HCT116 (cell line): ENCODE measurements at regions not wholly inside any gene's neighbourhood (a gene's known extent, or its start where the extent isn't known, plus 50 kb on each side); places are given as distances from the start of the nearest gene placed in this dataset.

ENCODE experiments used
- ATAC-seq: fragments of 200-7000 bp; cut with Tn5 transposase; 2 replicates; pipeline ENCODE4 v1.9.1; 2020; ENCODE audit warnings: mild to moderate bottlenecking, moderate library complexity
- BruUV-seq: library from RNA; stranded (reverse); fragments of 400-500 nt; replicated peaks from 2 replicates; lab custom pipeline; 2021; lab: Mats Ljungman, UMichigan
- CTCF ChIA-PET: fragments of 300-600 bp; sonication (Branson Sonifier 250); formaldehyde crosslinking; loops from one replicate; lab custom pipeline; 2021; ENCODE audit warnings: antibody characterized with exemption; lab: Charles Lee
- POLR2A ChIA-PET: fragments of 300-600, 350-600 bp; sonication (Branson Sonifier 250); formaldehyde crosslinking; loops from one replicate; lab custom pipeline; 2021; ENCODE audit warnings: antibody characterized with exemption; lab: Charles Lee
- RAD21 ChIA-PET, 2 experiments: fragments of 300-600 bp; sonication (Branson Sonifier 250); formaldehyde crosslinking; loops; one replicate each; lab custom pipeline; 2023; ENCODE audit warnings: low total read pairs in 2 of 2; ENCODE audit not compliant: uncharacterized antibody in 2 of 2, unreplicated experiment in 2 of 2, low non-redundant PET in 1 of 2; lab: Charles Lee
- DNase-seq: peaks from one replicate; pipeline ENCODE4 v3.0.0-alpha.2; 2010; ENCODE audit warnings: low read depth, low spot score
- H2AFZ ChIP-seq: fragments of 200-600 bp; shearing (Covaris generic), sonication (generic); 2 replicates; pipeline ENCODE4 v1.6.1; 2017; ENCODE audit warnings: low read depth, mixed run types, mixed read lengths, antibody characterized with exemption, low read length; ENCODE audit not compliant: poor library complexity, severe bottlenecking
- H3K27ac ChIP-seq: 2 replicates; pipeline ENCODE4 v1.5.1; 2012; ENCODE audit warnings: low read depth, low read length
- H3K27me3 ChIP-seq: fragments of 200-600 bp; sonication (generic); 2 replicates; pipeline ENCODE4 v1.6.1; 2016; ENCODE audit warnings: mixed run types, low read length, mixed read lengths; ENCODE audit not compliant: insufficient read depth
- H3K36me3 ChIP-seq, 2 experiments: fragments of 200-500 bp in 1 of 2; fragments of 200-600 bp in 1 of 2; sonication (Bioruptor generic) in 1 of 2; sonication (generic) in 1 of 2; 2 replicates each; pipeline versions ENCODE4 v1.5.1 to v1.6.1; 2014 to 2016; ENCODE audit warnings: low read length in 2 of 2, inconsistent platforms in 1 of 2, mixed read lengths in 1 of 2, mixed run types in 1 of 2; ENCODE audit not compliant: insufficient read depth in 2 of 2, control insufficient read depth in 1 of 2
- H3K4me1 ChIP-seq, 2 experiments: fragments of 200-600 bp in 1 of 2; sonication (generic) in 1 of 2; 2 replicates each; pipeline versions ENCODE4 v1.5.1 to v1.6.1; 2012 to 2017; ENCODE audit warnings: low read length in 2 of 2, inconsistent platforms in 1 of 2, mild to moderate bottlenecking in 1 of 2, mixed read lengths in 1 of 2, mixed run types in 1 of 2, moderate library complexity in 1 of 2; ENCODE audit not compliant: insufficient read depth in 2 of 2, control insufficient read depth in 1 of 2
- H3K4me2 ChIP-seq: fragments of 200-600 bp; sonication (generic); 2 replicates; pipeline ENCODE4 v1.6.1; 2017; ENCODE audit warnings: mixed run types, low read length, mixed read lengths
- H3K4me3 ChIP-seq, 2 experiments: fragments of 200-600 bp in 1 of 2; sonication (generic) in 1 of 2; replicated peaks in 1 of 2; 2 replicates each; pipeline ENCODE4 v1.5.1; 2011 to 2016; ENCODE audit warnings: low read length in 2 of 2, control low read depth in 1 of 2, low read depth in 1 of 2, mild to moderate bottlenecking in 1 of 2, mixed read lengths in 1 of 2, mixed run types in 1 of 2
- H3K79me2 ChIP-seq: fragments of 200-600 bp; sonication (generic); 2 replicates; pipeline ENCODE4 v1.6.1; 2017; ENCODE audit warnings: mild to moderate bottlenecking, mixed run types, low read length, moderate library complexity, mixed read lengths; ENCODE audit not compliant: insufficient read depth
- H3K9ac ChIP-seq: fragments of 200-600 bp; sonication (generic); 2 replicates; pipeline ENCODE4 v1.6.1; 2016; ENCODE audit warnings: low read length, mixed read lengths
- H3K9me2 ChIP-seq: fragments of 200-600 bp; sonication (generic), shearing (Covaris generic); 2 replicates; pipeline ENCODE4 v1.6.1; 2017; ENCODE audit warnings: mixed run types, mild to moderate bottlenecking, moderate library complexity; ENCODE audit not compliant: insufficient read depth
- H3K9me3 ChIP-seq, 2 experiments: fragments of 200-500 bp in 1 of 2; fragments of 200-600 bp in 1 of 2; sonication (Bioruptor generic) in 1 of 2; sonication (generic) in 1 of 2; 2 replicates each; pipeline ENCODE4 v1.6.1; 2014 to 2017; ENCODE audit warnings: low read length in 2 of 2, mixed read lengths in 2 of 2, inconsistent platforms in 1 of 2, low read depth in 1 of 2, mild to moderate bottlenecking in 1 of 2, mixed run types in 1 of 2, moderate library complexity in 1 of 2; ENCODE audit not compliant: control insufficient read depth in 1 of 2, insufficient read depth in 1 of 2
- H4K20me1 ChIP-seq: fragments of 200-600 bp; sonication (generic), shearing (Covaris generic); 2 replicates; pipeline ENCODE4 v1.6.1; 2017; ENCODE audit warnings: mixed run types, mild to moderate bottlenecking, moderate library complexity; ENCODE audit not compliant: insufficient read depth
- ATF3 ChIP-seq: IDR thresholded peaks from 2 replicates; pipeline ENCODE4 v1.6.1; 2012
- ELF1 ChIP-seq: IDR thresholded peaks from 2 replicates; pipeline ENCODE4 v1.6.1; 2012; ENCODE audit warnings: low read depth, borderline replicate concordance
- EZH2 ChIP-seq: fragments of 200-600 bp; sonication (generic); IDR thresholded peaks from 2 replicates; pipeline ENCODE4 v1.6.1; 2017; ENCODE audit warnings: antibody characterized with exemption, mixed run types
- REST ChIP-seq: IDR thresholded peaks from 2 replicates; pipeline ENCODE4 v1.6.1; 2012; ENCODE audit warnings: low read depth
- YY1 ChIP-seq: IDR thresholded peaks from 2 replicates; pipeline ENCODE4 v1.6.1; 2011; ENCODE audit warnings: low read length, low read depth, moderate library complexity, mild to moderate bottlenecking; ENCODE audit not compliant: insufficient replicate concordance; ENCODE audit errors: extremely low read depth
- intact Hi-C: fragments of 100-400 bp; cut with micrococcal nuclease; formaldehyde crosslinking; loops from 2 replicates; pipeline ENCODE4 v1.10.0; 2022

GRCh38 chr5:179427676-179428056, 82.4 kb upstream of the ADAMTS2 start:
- CTCF ChIA-PET = no interaction called here
- H3K4me3 ChIP-seq = no peak overlapping the region

More at GRCh38 chr5:179427676-179428056, 82.4 kb upstream of the ADAMTS2 start:
- TF ChIP-seq EZH2 (no peak), ATF3 (no peak), ELF1 (no peak), YY1 (no peak), REST (no peak)
- BruUV-seq = no TSS peak
- DNase-seq (no peak), ATAC-seq (no peak)
- intact Hi-C loops = no loop called here
- Histone ChIP-seq H2AFZ (no peak overlapping the region), H3K27ac (no peak overlapping the region), H4K20me1 (no peaks in the 10 kb centered on the region), H3K4me1 (no peaks in the 10 kb centered on the region), H3K9me3 (no peaks in the 10 kb centered on the region), H3K27me3 (no peaks in the 10 kb centered on the region), H3K9ac (no peak overlapping the region), H3K79me2 (no peaks in the 10 kb centered on the region), H3K36me3 (no peaks in the 10 kb centered on the region), H3K4me2 (no peak overlapping the region), H3K9me2 (no peaks in the 10 kb centered on the region)
- ChIA-PET RAD21 (no interaction called here), POLR2A (no interaction called here)
